NCI-H69 (cell line): ENCODE measurements at regions not wholly inside any gene's neighbourhood (a gene's known extent, or its start where the extent isn't known, plus 50 kb on each side); places are given as distances from the start of the nearest gene placed in this dataset.
"Not testable (repeated sequence)": the region's sequence is repeated elsewhere in the genome, so short reads cannot be mapped to it uniquely, and the experiment has no call there.

Source experiments
- DNase-seq: peaks from one replicate; lab custom pipeline; 2025; lab: John Stamatoyannopoulos, UW

- no peak for DNase-seq
These were observed 120.8 kb upstream of the CDYL start for GRCh38 chr6:4655196-4656025.

- no peak for DNase-seq
These were observed 123.1 kb upstream of the CDYL start for GRCh38 chr6:4653141-4653540.

- DNase-seq: no peak
These were observed 124.3 kb upstream of the CDYL start for GRCh38 chr6:4651831-4652467.

GRCh38 chr6:4649728-4650127 lies 126.5 kb upstream of the CDYL start:
- no peak for DNase-seq

GRCh38 chr6:4647414-4648365 lies 128.5 kb upstream of the CDYL start:
- DNase-seq: peak; percentile 89

- no peak for DNase-seq
These were observed 130.4 kb upstream of the CDYL start for GRCh38 chr6:4645713-4646360.

GRCh38 chr6:4644996-4645395 lies 131.2 kb upstream of the CDYL start:
- peak; percentile 37 for DNase-seq

GRCh38 chr6:4641461-4641860 lies 134.7 kb upstream of the CDYL start:
- DNase-seq: no peak

GRCh38 chr6:4640139-4640538 lies 136.1 kb upstream of the CDYL start:
- no peak for DNase-seq

GRCh38 chr6:4638641-4639040 lies 137.6 kb upstream of the CDYL start:
- no peak for DNase-seq

- no peak for DNase-seq
These were observed 138.3 kb upstream of the CDYL start for GRCh38 chr6:4637691-4638433.

GRCh38 chr6:4636881-4637224 lies 139.4 kb upstream of the CDYL start:
- no peak for DNase-seq

GRCh38 chr6:4636191-4636880 lies 139.9 kb upstream of the CDYL start:
- DNase-seq: no peak

GRCh38 chr6:4635666-4636065 lies 140.5 kb upstream of the CDYL start:
- no peak for DNase-seq

- no peak for DNase-seq
These were observed 143.8 kb upstream of the CDYL start for GRCh38 chr6:4632421-4632820.

GRCh38 chr6:4629789-4630188 lies 146.4 kb upstream of the CDYL start:
- not testable (repeated sequence) for DNase-seq

GRCh38 chr6:4625557-4625956 lies 150.6 kb upstream of the CDYL start:
- DNase-seq: no peak

GRCh38 chr6:4624726-4625125 lies 151.5 kb upstream of the CDYL start:
- DNase-seq: no peak

- DNase-seq: no peak
These were observed 155.7 kb upstream of the CDYL start for GRCh38 chr6:4620284-4621151.

- DNase-seq: no peak
These were observed 159.9 kb upstream of the CDYL start for GRCh38 chr6:4616311-4616710.
